Erythroblast (primary cell): ENCODE measurements at regions not wholly inside any gene's neighbourhood (a gene's known extent, or its start where the extent isn't known, plus 50 kb on each side); places are given as distances from the start of the nearest gene placed in this dataset.

Experiments
- GATA1 ChIP-seq: IDR thresholded peaks from 2 replicates; pipeline ENCODE4 v1.6.1; 2011; ENCODE audit warnings: low read depth, mild to moderate bottlenecking, control low read depth, low read length, moderate library complexity
- POLR2A ChIP-seq: IDR thresholded peaks from 2 replicates; pipeline ENCODE4 v1.6.1; 2011; ENCODE audit warnings: mild to moderate bottlenecking, low read length

DNA sequence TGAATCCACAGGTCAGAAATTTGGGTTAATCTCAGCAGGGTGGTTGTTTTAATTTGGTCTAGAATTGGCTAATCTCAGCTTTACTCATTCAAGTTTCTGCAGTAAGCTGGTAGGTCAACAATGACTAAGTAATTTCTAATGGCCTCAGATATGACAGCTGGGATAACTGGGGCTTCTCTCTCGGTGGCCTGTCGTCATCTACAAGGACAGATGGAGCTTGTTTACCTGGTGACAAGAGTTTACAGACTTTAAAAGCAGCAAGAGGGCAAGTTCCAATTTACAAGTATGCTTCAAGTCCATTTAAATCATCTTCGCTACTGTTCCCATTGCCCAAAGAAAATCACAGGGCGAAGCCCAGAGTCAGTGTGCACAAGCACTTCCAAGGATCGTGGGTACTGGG is 453.9 kb downstream of the PDHA2 start:
- TF ChIP-seq POLR2A, result no peak
- no peak for TF ChIP-seq GATA1
